ENCODE measurements at regions not wholly inside any gene's neighbourhood (a gene's known extent, or its start where the extent isn't known, plus 50 kb on each side); places are given as distances from the start of the nearest gene placed in this dataset.

GRCh38 chr20:39195582-39196021 is 233.5 kb downstream of the DHX35 start:
- ChIA-PET CTCF (interaction anchor here (1.1 to 1.3 kb wide), 2 partner anchors 9 to 11 kb away, joined by 3 read pairs; no protein-coding TSS in a partner anchor), POLR2A (no interaction called here)
- DNase-seq: no peak
- H3K27me3 Mint-ChIP-seq: peaks cover 11 to 21% of the 10 kb centered on the region in 2 donors
- no peak overlapping the region for H3K4me3 ChIP-seq (ENCODE audit: low read length)
- H3K36me3 ChIP-seq (ENCODE audit: insufficient read depth, low read length): no peaks in the 10 kb centered on the region
- no peak overlapping the region for H3K27ac Mint-ChIP-seq
- H3K27ac ChIP-seq (ENCODE audit: low read depth, low read length): no peak overlapping the region
- H3K9me3 Mint-ChIP-seq: peaks cover 0 to 16% (median 8%) of the 10 kb centered on the region in 5 donors
- peaks cover 0 to 18% (median 0%) of the 10 kb centered on the region in 3 donors for H3K36me3 Mint-ChIP-seq
- no peaks in the 10 kb centered on the region for H3K9me3 ChIP-seq (ENCODE audit: low read length)
- H3K4me3 Mint-ChIP-seq: no peak overlapping the region
- no peaks in the 10 kb centered on the region for H3K4me1 Mint-ChIP-seq
- no peaks in the 10 kb centered on the region for H3K4me1 ChIP-seq (ENCODE audit: insufficient read depth, low read length)
- no peaks in the 10 kb centered on the region for H3K27me3 ChIP-seq (ENCODE audit: insufficient read depth, low read length, poor library complexity, severe bottlenecking)

GRCh38 chr20:39190666-39191570 is 228.8 kb downstream of the DHX35 start:
- H3K9me3 Mint-ChIP-seq: peaks cover 0 to 16% (median 5%) of the 10 kb centered on the region in 5 donors
- no peak for DNase-seq
- no peaks in the 10 kb centered on the region for H3K36me3 ChIP-seq (ENCODE audit: insufficient read depth, low read length)
- H3K4me1 ChIP-seq (ENCODE audit: insufficient read depth, low read length): no peaks in the 10 kb centered on the region
- peaks cover 3 to 18% of the 10 kb centered on the region in 2 donors for H3K27me3 Mint-ChIP-seq
- H3K4me1 Mint-ChIP-seq: no peaks in the 10 kb centered on the region
- no peaks in the 10 kb centered on the region for H3K9me3 ChIP-seq (ENCODE audit: low read length)
- H3K36me3 Mint-ChIP-seq: peaks cover 0 to 4% (median 2%) of the 10 kb centered on the region in 3 donors
- no peak overlapping the region for H3K27ac ChIP-seq (ENCODE audit: low read depth, low read length)
- no peaks in the 10 kb centered on the region for H3K27me3 ChIP-seq (ENCODE audit: insufficient read depth, low read length, poor library complexity, severe bottlenecking)
- CTCF ChIA-PET: no interaction called here
- no peak overlapping the region for H3K4me3 Mint-ChIP-seq
- H3K27ac Mint-ChIP-seq: no peak overlapping the region
- POLR2A ChIA-PET: no interaction called here
- no peak overlapping the region for H3K4me3 ChIP-seq (ENCODE audit: low read length)

GRCh38 chr20:39188266-39188765 is 226.2 kb downstream of the DHX35 start:
- Mint-ChIP-seq H3K27ac (no peak overlapping the region), H3K4me3 (no peak overlapping the region), H3K9me3 (peaks cover 3 to 9% (median 6%) of the 10 kb centered on the region in 5 donors), H3K4me1 (no peaks in the 10 kb centered on the region), H3K36me3 (peaks cover 0 to 7% (median 2%) of the 10 kb centered on the region in 3 donors), H3K27me3 (peaks cover 1 to 11% of the 10 kb centered on the region in 2 donors)
- ChIA-PET CTCF (no interaction called here), POLR2A (no interaction called here)
- Histone ChIP-seq H3K4me1 (ENCODE audit: insufficient read depth, low read length) (no peaks in the 10 kb centered on the region), H3K9me3 (ENCODE audit: low read length) (no peaks in the 10 kb centered on the region), H3K36me3 (ENCODE audit: insufficient read depth, low read length) (no peaks in the 10 kb centered on the region), H3K27ac (ENCODE audit: low read depth, low read length) (no peak overlapping the region), H3K27me3 (ENCODE audit: insufficient read depth, low read length, poor library complexity, severe bottlenecking) (no peaks in the 10 kb centered on the region), H3K4me3 (ENCODE audit: low read length) (no peak overlapping the region)
- DNase-seq: no peak

GRCh38 chr20:39181490-39181889 is 219.3 kb downstream of the DHX35 start:
- Histone ChIP-seq H3K9me3 (ENCODE audit: low read length) (no peaks in the 10 kb centered on the region), H3K4me3 (ENCODE audit: low read length) (no peak overlapping the region), H3K27ac (ENCODE audit: low read depth, low read length) (no peak overlapping the region), H3K27me3 (ENCODE audit: insufficient read depth, low read length, poor library complexity, severe bottlenecking) (no peaks in the 10 kb centered on the region), H3K36me3 (ENCODE audit: insufficient read depth, low read length) (no peaks in the 10 kb centered on the region), H3K4me1 (ENCODE audit: insufficient read depth, low read length) (no peaks in the 10 kb centered on the region)
- H3K27me3 Mint-ChIP-seq: peaks cover 0 to 3% of the 10 kb centered on the region in 2 donors
- POLR2A ChIA-PET: no interaction called here
- no peaks in the 10 kb centered on the region for H3K4me1 Mint-ChIP-seq
- CTCF ChIA-PET: no interaction called here
- no peak overlapping the region for H3K27ac Mint-ChIP-seq
- peaks cover 0 to 7% (median 0%) of the 10 kb centered on the region in 3 donors for H3K36me3 Mint-ChIP-seq
- H3K4me3 Mint-ChIP-seq: no peak overlapping the region
- H3K9me3 Mint-ChIP-seq: peaks cover 3 to 9% (median 4%) of the 10 kb centered on the region in 5 donors
- no peak for DNase-seq

GRCh38 chr20:39176457-39176856 is 214.3 kb downstream of the DHX35 start:
- H3K27ac Mint-ChIP-seq: no peak overlapping the region
- no peak overlapping the region for H3K4me3 Mint-ChIP-seq
- H3K4me1 ChIP-seq (ENCODE audit: insufficient read depth, low read length): no peaks in the 10 kb centered on the region
- H3K4me3 ChIP-seq (ENCODE audit: low read length): no peak overlapping the region
- H3K27me3 Mint-ChIP-seq: peaks cover 6 to 16% of the 10 kb centered on the region in 2 donors
- no peaks in the 10 kb centered on the region for H3K4me1 Mint-ChIP-seq
- CTCF ChIA-PET: no interaction called here
- no peaks in the 10 kb centered on the region for H3K36me3 ChIP-seq (ENCODE audit: insufficient read depth, low read length)
- DNase-seq: no peak
- no peaks in the 10 kb centered on the region for H3K36me3 Mint-ChIP-seq
- H3K27me3 ChIP-seq (ENCODE audit: insufficient read depth, low read length, poor library complexity, severe bottlenecking): no peaks in the 10 kb centered on the region
- POLR2A ChIA-PET: no interaction called here
- no peak overlapping the region for H3K27ac ChIP-seq (ENCODE audit: low read depth, low read length)
- no peaks in the 10 kb centered on the region for H3K9me3 ChIP-seq (ENCODE audit: low read length)
- H3K9me3 Mint-ChIP-seq: peaks cover 0 to 3% (median 0%) of the 10 kb centered on the region in 5 donors

- Mint-ChIP-seq H3K9me3 (peaks cover 0 to 2% (median 0%) of the 10 kb centered on the region in 5 donors), H3K27ac (no peak overlapping the region), H3K4me1 (no peaks in the 10 kb centered on the region), H3K36me3 (peaks cover 0 to 1% (median 0%) of the 10 kb centered on the region in 3 donors), H3K4me3 (no peak overlapping the region), H3K27me3 (peaks cover 5 to 37% of the 10 kb centered on the region in 2 donors)
- no peaks in the 10 kb centered on the region for H3K9me3 ChIP-seq (ENCODE audit: low read length)
- no peaks in the 10 kb centered on the region for H3K36me3 ChIP-seq (ENCODE audit: insufficient read depth, low read length)
- ChIA-PET POLR2A (no interaction called here), CTCF (no interaction called here)
- no peaks in the 10 kb centered on the region for H3K4me1 ChIP-seq (ENCODE audit: insufficient read depth, low read length)
- DNase-seq: no peak
- H3K27ac ChIP-seq (ENCODE audit: low read depth, low read length): no peak overlapping the region
- no peaks in the 10 kb centered on the region for H3K27me3 ChIP-seq (ENCODE audit: insufficient read depth, low read length, poor library complexity, severe bottlenecking)
- H3K4me3 ChIP-seq (ENCODE audit: low read length): no peak overlapping the region
Measured at GRCh38 chr20:39170896-39171463, 208.8 kb downstream of the DHX35 start.

- peaks cover 0 to 3% (median 0%) of the 10 kb centered on the region in 3 donors for H3K36me3 Mint-ChIP-seq
- DNase-seq: no peak
- Histone ChIP-seq H3K36me3 (ENCODE audit: insufficient read depth, low read length) (no peaks in the 10 kb centered on the region), H3K4me3 (ENCODE audit: low read length) (no peak overlapping the region), H3K9me3 (ENCODE audit: low read length) (no peaks in the 10 kb centered on the region), H3K27me3 (ENCODE audit: insufficient read depth, low read length, poor library complexity, severe bottlenecking) (no peaks in the 10 kb centered on the region), H3K27ac (ENCODE audit: low read depth, low read length) (no peak overlapping the region), H3K4me1 (ENCODE audit: insufficient read depth, low read length) (no peaks in the 10 kb centered on the region)
- no peak overlapping the region for H3K4me3 Mint-ChIP-seq
- ChIA-PET POLR2A (no interaction called here), CTCF (interaction anchor here (1.1 kb wide), 1 partner anchor 28 kb away, joined by 3 read pairs; no protein-coding TSS in a partner anchor)
- H3K27me3 Mint-ChIP-seq: peaks cover 6 to 24% of the 10 kb centered on the region in 2 donors
- H3K9me3 Mint-ChIP-seq: peaks cover 0 to 2% (median 0%) of the 10 kb centered on the region in 5 donors
- H3K27ac Mint-ChIP-seq: no peak overlapping the region
- no peaks in the 10 kb centered on the region for H3K4me1 Mint-ChIP-seq
Measured at GRCh38 chr20:39165099-39165498, 203.0 kb downstream of the DHX35 start.

- Histone ChIP-seq H3K4me3 (ENCODE audit: low read length) (no peak overlapping the region), H3K36me3 (ENCODE audit: insufficient read depth, low read length) (no peaks in the 10 kb centered on the region), H3K4me1 (ENCODE audit: insufficient read depth, low read length) (no peaks in the 10 kb centered on the region), H3K9me3 (ENCODE audit: low read length) (no peaks in the 10 kb centered on the region), H3K27ac (ENCODE audit: low read depth, low read length) (no peak overlapping the region), H3K27me3 (ENCODE audit: insufficient read depth, low read length, poor library complexity, severe bottlenecking) (no peaks in the 10 kb centered on the region)
- CTCF ChIA-PET: interaction anchor here (1.1 kb wide), 1 partner anchor 28 kb away, joined by 3 read pairs; no protein-coding TSS in a partner anchor
- Mint-ChIP-seq H3K4me3 (no peak overlapping the region), H3K9me3 (no peaks in the 10 kb centered on the region), H3K27me3 (peaks cover 5 to 27% of the 10 kb centered on the region in 2 donors), H3K4me1 (no peaks in the 10 kb centered on the region), H3K27ac (no peak overlapping the region), H3K36me3 (peaks cover 0 to 3% (median 0%) of the 10 kb centered on the region in 3 donors)
- DNase-seq: no peak
- POLR2A ChIA-PET: no interaction called here
Measured at GRCh38 chr20:39164642-39165041, 202.5 kb downstream of the DHX35 start.
